SK-N-SH treated with all-trans-retinoic acid at 6 μM for 48 hours (cell line): ENCODE measurements at regions not wholly inside any gene's neighbourhood (a gene's known extent, or its start where the extent isn't known, plus 50 kb on each side); places are given as distances from the start of the nearest gene placed in this dataset.

Source experiments
- ATAC-seq: fragments of 200-7000 bp; cut with Tn5 transposase; 3 replicates; pipeline ENCODE4 v1.9.1; 2020; ENCODE audit warnings: mild to moderate bottlenecking, moderate library complexity
- ARNTL ChIP-seq: fragments of 450-650 bp; formaldehyde crosslinking; IDR thresholded peaks from 2 replicates; pipeline ENCODE4 v1.5.0; 2020; ENCODE audit warnings: low read depth, mild to moderate bottlenecking, moderate library complexity, borderline replicate concordance
- BACH2 ChIP-seq: fragments of 250-450 bp; sonication (Bioruptor Pico); IDR thresholded peaks from 2 replicates; pipeline ENCODE4 v1.9.0; 2021; ENCODE audit warnings: mild to moderate bottlenecking, borderline replicate concordance
- CSDC2 ChIP-seq: fragments of 250-450 bp; sonication (Bioruptor Pico); IDR thresholded peaks from 2 replicates; pipeline ENCODE4 v1.5.0; 2020; ENCODE audit warnings: mild to moderate bottlenecking, moderate library complexity
- ESRRG ChIP-seq: fragments of 250-450 bp; sonication (Bioruptor Pico); IDR thresholded peaks from 2 replicates; pipeline ENCODE4 v1.6.1; 2021; ENCODE audit warnings: mild to moderate bottlenecking
- GLIS3 ChIP-seq: fragments of 250-450 bp; sonication (Bioruptor Pico); IDR thresholded peaks from 2 replicates; pipeline ENCODE4 v1.5.0; 2020; ENCODE audit warnings: mild to moderate bottlenecking, moderate library complexity
- ISL1 ChIP-seq: fragments of 250-450 bp; sonication (Bioruptor Pico); IDR thresholded peaks from 2 replicates; pipeline ENCODE4 v2.1.2; 2022; ENCODE audit warnings: mild to moderate bottlenecking, moderate library complexity
- OSR1 ChIP-seq: fragments of 250-450 bp; sonication (Bioruptor Pico); IDR thresholded peaks from 2 replicates; pipeline ENCODE4 v1.8.0; 2022; ENCODE audit warnings: moderate library complexity, mild to moderate bottlenecking, inconsistent platforms
- PPARA ChIP-seq: fragments of 250-450 bp; sonication (Bioruptor Pico); IDR thresholded peaks from 2 replicates; pipeline ENCODE4 v1.5.0; 2020; ENCODE audit warnings: mild to moderate bottlenecking, borderline replicate concordance
- RARB ChIP-seq: fragments of 250-450 bp; sonication (Bioruptor Pico); IDR thresholded peaks from 2 replicates; pipeline ENCODE4 v1.8.0; 2021; ENCODE audit warnings: mild to moderate bottlenecking, moderate library complexity
- SNAI2 ChIP-seq: fragments of 250-450 bp; sonication (Bioruptor Pico); IDR thresholded peaks from 2 replicates; pipeline ENCODE4 v1.5.0; 2020; ENCODE audit warnings: mild to moderate bottlenecking, moderate library complexity
- TCF4 ChIP-seq: fragments of 250-450 bp; sonication (Bioruptor Pico); IDR thresholded peaks from 2 replicates; pipeline ENCODE4 v1.8.0; 2021; ENCODE audit warnings: mild to moderate bottlenecking, moderate library complexity, borderline replicate concordance
- TOX ChIP-seq: fragments of 250-450 bp; sonication (Bioruptor Pico); IDR thresholded peaks from 2 replicates; pipeline ENCODE4 v1.8.0; 2021; ENCODE audit warnings: mild to moderate bottlenecking, moderate library complexity, borderline replicate concordance
- ZC3H10 ChIP-seq: fragments of 250-450 bp; sonication (Bioruptor Pico); IDR thresholded peaks from 2 replicates; pipeline ENCODE4 v1.5.1; 2021; ENCODE audit warnings: mild to moderate bottlenecking, moderate library complexity
- ZFP3 ChIP-seq: fragments of 250-450 bp; sonication (Bioruptor Pico); IDR thresholded peaks from 2 replicates; pipeline ENCODE4 v1.5.0; 2020; ENCODE audit warnings: mild to moderate bottlenecking, moderate library complexity
- ZFP30 ChIP-seq: fragments of 450-650 bp; formaldehyde crosslinking; IDR thresholded peaks from 2 replicates; pipeline ENCODE4 v1.5.0; 2022; ENCODE audit warnings: mild to moderate bottlenecking, moderate library complexity
- ZNF565 ChIP-seq: fragments of 450-650 bp; formaldehyde crosslinking; conservative IDR thresholded peaks from 2 replicates; pipeline ENCODE4 v1.5.0; 2020; ENCODE audit warnings: low read depth, mild to moderate bottlenecking, moderate library complexity
- ZNF70 ChIP-seq: fragments of 450-650 bp; formaldehyde crosslinking; IDR thresholded peaks from 2 replicates; pipeline ENCODE4 v1.5.0; 2020; ENCODE audit warnings: mild to moderate bottlenecking, moderate library complexity
- ZNF8 ChIP-seq: fragments of 450-650 bp; formaldehyde crosslinking; IDR thresholded peaks from 2 replicates; pipeline ENCODE4 v1.5.0; 2020; ENCODE audit warnings: mild to moderate bottlenecking, moderate library complexity
- TF ChIP-seq, protein P1 (sequence below): fragments of 250-450 bp; sonication (Bioruptor Pico); IDR thresholded peaks from 2 replicates; pipeline ENCODE4 v1.8.0; 2020; ENCODE audit warnings: mild to moderate bottlenecking, moderate library complexity, borderline replicate concordance
- TF ChIP-seq, protein P2 (sequence below): fragments of 250-450 bp; sonication (Bioruptor Pico); IDR thresholded peaks from 2 replicates; pipeline ENCODE4 v1.5.1; 2020; ENCODE audit warnings: low read depth, mild to moderate bottlenecking, moderate library complexity
- TF ChIP-seq, protein P3 (sequence below): fragments of 250-450 bp; sonication (Bioruptor Pico); IDR thresholded peaks from 2 replicates; pipeline ENCODE4 v1.5.0; 2020; ENCODE audit warnings: mild to moderate bottlenecking, moderate library complexity
- TF ChIP-seq, protein P4 (sequence below): fragments of 250-450 bp; sonication (Bioruptor Pico); IDR thresholded peaks from 2 replicates; pipeline ENCODE4 v1.5.1; 2021; ENCODE audit warnings: mild to moderate bottlenecking, moderate library complexity
- TF ChIP-seq, protein P5 (sequence below): fragments of 250-450 bp; sonication (Bioruptor Pico); IDR thresholded peaks from 2 replicates; pipeline ENCODE4 v1.8.0; 2021; ENCODE audit warnings: low read depth, mild to moderate bottlenecking, moderate library complexity, borderline replicate concordance

DNA sequence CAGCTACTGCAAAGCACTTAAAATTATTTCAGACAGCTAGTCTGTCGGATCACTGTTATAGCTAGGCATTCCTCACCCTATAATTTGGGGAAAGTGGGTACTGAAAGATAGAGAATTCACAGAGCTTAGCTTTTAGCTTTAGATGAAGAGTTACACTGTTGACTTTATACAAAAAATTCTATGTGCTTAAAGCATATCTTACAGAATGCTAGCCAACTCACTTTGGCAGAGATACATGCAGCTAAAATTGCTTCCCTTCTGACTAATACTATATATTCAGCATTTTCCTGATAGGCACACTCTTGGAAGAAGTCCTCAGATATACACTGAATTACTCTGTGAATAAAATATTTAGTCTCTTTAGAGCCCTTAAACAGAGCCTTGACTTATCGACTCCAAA, 353.5 kb upstream of the STEAP1 start:
- ATAC-seq, result no peak

DNA sequence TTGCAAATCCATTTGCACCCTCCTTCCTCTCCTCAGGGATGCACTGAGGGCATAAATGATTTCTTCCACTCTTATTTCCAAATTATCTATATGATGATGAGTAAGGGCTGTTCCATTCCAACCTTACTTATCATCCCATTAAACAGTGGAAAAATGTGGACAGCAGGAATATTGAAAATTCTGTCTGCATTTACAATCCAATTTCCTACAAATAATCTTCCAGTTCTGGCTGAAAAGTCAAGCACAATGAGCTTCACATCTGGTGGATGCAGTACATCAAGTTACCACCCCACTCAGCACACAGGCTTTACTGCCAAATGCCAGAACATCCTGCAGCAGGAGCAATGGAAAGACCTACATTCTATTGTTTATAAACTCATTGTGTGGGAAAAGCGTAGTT, 345.0 kb upstream of the STEAP1 start:
- TF ChIP-seq TOX (CRISPR knock-in tag) (no peak), SNAI2 (CRISPR knock-in tag) (no peak), BACH2 (CRISPR knock-in tag) (no peak), OSR1 (CRISPR knock-in tag) (no peak), RARB (CRISPR knock-in tag) (no peak), ESRRG (CRISPR knock-in tag) (no peak), ZFP30 (CRISPR knock-in tag) (no peak), ZNF565 (CRISPR knock-in tag) (no peak), ZNF70 (no peak), TCF4 (CRISPR knock-in tag) (no peak), ISL1 (CRISPR knock-in tag) (no peak), PPARA (no peak), CSDC2 (CRISPR knock-in tag) (no peak), ZC3H10 (CRISPR knock-in tag) (no peak), ZNF8 (no peak)
- TF ChIP-seq, protein P1, sequence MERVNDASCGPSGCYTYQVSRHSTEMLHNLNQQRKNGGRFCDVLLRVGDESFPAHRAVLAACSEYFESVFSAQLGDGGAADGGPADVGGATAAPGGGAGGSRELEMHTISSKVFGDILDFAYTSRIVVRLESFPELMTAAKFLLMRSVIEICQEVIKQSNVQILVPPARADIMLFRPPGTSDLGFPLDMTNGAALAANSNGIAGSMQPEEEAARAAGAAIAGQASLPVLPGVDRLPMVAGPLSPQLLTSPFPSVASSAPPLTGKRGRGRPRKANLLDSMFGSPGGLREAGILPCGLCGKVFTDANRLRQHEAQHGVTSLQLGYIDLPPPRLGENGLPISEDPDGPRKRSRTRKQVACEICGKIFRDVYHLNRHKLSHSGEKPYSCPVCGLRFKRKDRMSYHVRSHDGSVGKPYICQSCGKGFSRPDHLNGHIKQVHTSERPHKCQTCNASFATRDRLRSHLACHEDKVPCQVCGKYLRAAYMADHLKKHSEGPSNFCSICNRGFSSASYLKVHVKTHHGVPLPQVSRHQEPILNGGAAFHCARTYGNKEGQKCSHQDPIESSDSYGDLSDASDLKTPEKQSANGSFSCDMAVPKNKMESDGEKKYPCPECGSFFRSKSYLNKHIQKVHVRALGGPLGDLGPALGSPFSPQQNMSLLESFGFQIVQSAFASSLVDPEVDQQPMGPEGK (CRISPR knock-in tag), result no peak
- TF ChIP-seq, protein P2, sequence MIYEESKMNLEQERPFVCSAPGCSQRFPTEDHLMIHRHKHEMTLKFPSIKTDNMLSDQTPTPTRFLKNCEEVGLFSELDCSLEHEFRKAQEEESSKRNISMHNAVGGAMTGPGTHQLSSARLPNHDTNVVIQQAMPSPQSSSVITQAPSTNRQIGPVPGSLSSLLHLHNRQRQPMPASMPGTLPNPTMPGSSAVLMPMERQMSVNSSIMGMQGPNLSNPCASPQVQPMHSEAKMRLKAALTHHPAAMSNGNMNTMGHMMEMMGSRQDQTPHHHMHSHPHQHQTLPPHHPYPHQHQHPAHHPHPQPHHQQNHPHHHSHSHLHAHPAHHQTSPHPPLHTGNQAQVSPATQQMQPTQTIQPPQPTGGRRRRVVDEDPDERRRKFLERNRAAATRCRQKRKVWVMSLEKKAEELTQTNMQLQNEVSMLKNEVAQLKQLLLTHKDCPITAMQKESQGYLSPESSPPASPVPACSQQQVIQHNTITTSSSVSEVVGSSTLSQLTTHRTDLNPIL, result no peak
- TF ChIP-seq, protein P3, sequence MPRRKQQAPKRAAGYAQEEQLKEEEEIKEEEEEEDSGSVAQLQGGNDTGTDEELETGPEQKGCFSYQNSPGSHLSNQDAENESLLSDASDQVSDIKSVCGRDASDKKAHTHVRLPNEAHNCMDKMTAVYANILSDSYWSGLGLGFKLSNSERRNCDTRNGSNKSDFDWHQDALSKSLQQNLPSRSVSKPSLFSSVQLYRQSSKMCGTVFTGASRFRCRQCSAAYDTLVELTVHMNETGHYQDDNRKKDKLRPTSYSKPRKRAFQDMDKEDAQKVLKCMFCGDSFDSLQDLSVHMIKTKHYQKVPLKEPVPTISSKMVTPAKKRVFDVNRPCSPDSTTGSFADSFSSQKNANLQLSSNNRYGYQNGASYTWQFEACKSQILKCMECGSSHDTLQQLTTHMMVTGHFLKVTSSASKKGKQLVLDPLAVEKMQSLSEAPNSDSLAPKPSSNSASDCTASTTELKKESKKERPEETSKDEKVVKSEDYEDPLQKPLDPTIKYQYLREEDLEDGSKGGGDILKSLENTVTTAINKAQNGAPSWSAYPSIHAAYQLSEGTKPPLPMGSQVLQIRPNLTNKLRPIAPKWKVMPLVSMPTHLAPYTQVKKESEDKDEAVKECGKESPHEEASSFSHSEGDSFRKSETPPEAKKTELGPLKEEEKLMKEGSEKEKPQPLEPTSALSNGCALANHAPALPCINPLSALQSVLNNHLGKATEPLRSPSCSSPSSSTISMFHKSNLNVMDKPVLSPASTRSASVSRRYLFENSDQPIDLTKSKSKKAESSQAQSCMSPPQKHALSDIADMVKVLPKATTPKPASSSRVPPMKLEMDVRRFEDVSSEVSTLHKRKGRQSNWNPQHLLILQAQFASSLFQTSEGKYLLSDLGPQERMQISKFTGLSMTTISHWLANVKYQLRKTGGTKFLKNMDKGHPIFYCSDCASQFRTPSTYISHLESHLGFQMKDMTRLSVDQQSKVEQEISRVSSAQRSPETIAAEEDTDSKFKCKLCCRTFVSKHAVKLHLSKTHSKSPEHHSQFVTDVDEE (CRISPR knock-in tag), result no peak
- TF ChIP-seq, protein P4, sequence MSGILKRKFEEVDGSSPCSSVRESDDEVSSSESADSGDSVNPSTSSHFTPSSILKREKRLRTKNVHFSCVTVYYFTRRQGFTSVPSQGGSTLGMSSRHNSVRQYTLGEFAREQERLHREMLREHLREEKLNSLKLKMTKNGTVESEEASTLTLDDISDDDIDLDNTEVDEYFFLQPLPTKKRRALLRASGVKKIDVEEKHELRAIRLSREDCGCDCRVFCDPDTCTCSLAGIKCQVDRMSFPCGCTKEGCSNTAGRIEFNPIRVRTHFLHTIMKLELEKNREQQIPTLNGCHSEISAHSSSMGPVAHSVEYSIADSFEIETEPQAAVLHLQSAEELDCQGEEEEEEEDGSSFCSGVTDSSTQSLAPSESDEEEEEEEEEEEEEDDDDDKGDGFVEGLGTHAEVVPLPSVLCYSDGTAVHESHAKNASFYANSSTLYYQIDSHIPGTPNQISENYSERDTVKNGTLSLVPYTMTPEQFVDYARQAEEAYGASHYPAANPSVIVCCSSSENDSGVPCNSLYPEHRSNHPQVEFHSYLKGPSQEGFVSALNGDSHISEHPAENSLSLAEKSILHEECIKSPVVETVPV, result no peak
- ATAC-seq, result no peak

More for the DNA sequence above, 353.5 kb upstream of the STEAP1 start:
- TF ChIP-seq ZNF565 (CRISPR knock-in tag), result no peak
- no peak for TF ChIP-seq GLIS3 (CRISPR knock-in tag)
- TF ChIP-seq, protein P2, result no peak
- TF ChIP-seq, protein P5, sequence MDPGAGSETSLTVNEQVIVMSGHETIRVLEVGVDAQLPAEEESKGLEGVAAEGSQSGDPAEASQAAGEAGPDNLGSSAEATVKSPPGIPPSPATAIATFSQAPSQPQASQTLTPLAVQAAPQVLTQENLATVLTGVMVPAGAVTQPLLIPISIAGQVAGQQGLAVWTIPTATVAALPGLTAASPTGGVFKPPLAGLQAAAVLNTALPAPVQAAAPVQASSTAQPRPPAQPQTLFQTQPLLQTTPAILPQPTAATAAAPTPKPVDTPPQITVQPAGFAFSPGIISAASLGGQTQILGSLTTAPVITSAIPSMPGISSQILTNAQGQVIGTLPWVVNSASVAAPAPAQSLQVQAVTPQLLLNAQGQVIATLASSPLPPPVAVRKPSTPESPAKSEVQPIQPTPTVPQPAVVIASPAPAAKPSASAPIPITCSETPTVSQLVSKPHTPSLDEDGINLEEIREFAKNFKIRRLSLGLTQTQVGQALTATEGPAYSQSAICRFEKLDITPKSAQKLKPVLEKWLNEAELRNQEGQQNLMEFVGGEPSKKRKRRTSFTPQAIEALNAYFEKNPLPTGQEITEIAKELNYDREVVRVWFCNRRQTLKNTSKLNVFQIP (CRISPR knock-in tag), result no peak
- TF ChIP-seq TOX (CRISPR knock-in tag), result no peak
- no peak for TF ChIP-seq ZNF8
- TF ChIP-seq, protein P1 (CRISPR knock-in tag), result no peak
- no peak for TF ChIP-seq ZNF70
- no peak for TF ChIP-seq ZFP3 (CRISPR knock-in tag)
- no peak for TF ChIP-seq OSR1 (CRISPR knock-in tag)
- no peak for TF ChIP-seq ZFP30 (CRISPR knock-in tag)
- TF ChIP-seq ESRRG (CRISPR knock-in tag), result no peak
- no peak for TF ChIP-seq BACH2 (CRISPR knock-in tag)
- TF ChIP-seq ARNTL, result no peak
- TF ChIP-seq, all 23 proteins: peak for 0
